Right atrium auricular region (tissue), 2 donors: ENCODE measurements at regions not wholly inside any gene's neighbourhood (a gene's known extent, or its start where the extent isn't known, plus 50 kb on each side); places are given as distances from the start of the nearest gene placed in this dataset.

Experiments
- DNase-seq: peaks from one replicate; pipeline ENCODE4 v3.0.0-alpha.2; 2019; ENCODE audit warnings: low spot score
- H3K27ac ChIP-seq, 2 donors: fragments of 200-600 bp; sonication (generic); 1 replicate in 1 of 2; 2 replicates in 1 of 2; pipeline ENCODE4 v1.5.1; 2016 to 2019
- H3K27me3 ChIP-seq, 2 donors: fragments of 200-600 bp; sonication (generic); one replicate each; pipeline versions ENCODE4 v1.5.1 to v1.6.0; 2017 to 2019
- H3K36me3 ChIP-seq: fragments of 200-600 bp; sonication (generic); one replicate; pipeline ENCODE4 v1.5.1; 2016
- H3K4me1 ChIP-seq, 2 donors: fragments of 200-600 bp; sonication (generic); one replicate each; pipeline versions ENCODE4 v1.5.1 to v1.6.0; 2017 to 2019
- H3K4me3 ChIP-seq, 2 donors: fragments of 200-600 bp; sonication (generic); 1 replicate in 1 of 2; 2 replicates in 1 of 2; pipeline ENCODE4 v1.5.1; 2017 to 2019; ENCODE audit warnings: mild to moderate bottlenecking in 1 of 2, moderate library complexity in 1 of 2
- H3K9me3 ChIP-seq, 2 donors: fragments of 200-600 bp; sonication (generic); one replicate each; pipeline ENCODE4 v1.5.1; 2019
- TF ChIP-seq, protein P1 (sequence below), 2 donors: fragments of 200-600 bp; sonication (generic); IDR thresholded peaks; one replicate each; pipeline ENCODE4 v1.5.1; 2019; ENCODE audit warnings: antibody characterized with exemption in 2 of 2

GRCh38 chr2:200752332-200752731 is 59.4 kb upstream of the BZW1 start:
- no peak overlapping the region for H3K27ac ChIP-seq
- TF ChIP-seq, protein P1, sequence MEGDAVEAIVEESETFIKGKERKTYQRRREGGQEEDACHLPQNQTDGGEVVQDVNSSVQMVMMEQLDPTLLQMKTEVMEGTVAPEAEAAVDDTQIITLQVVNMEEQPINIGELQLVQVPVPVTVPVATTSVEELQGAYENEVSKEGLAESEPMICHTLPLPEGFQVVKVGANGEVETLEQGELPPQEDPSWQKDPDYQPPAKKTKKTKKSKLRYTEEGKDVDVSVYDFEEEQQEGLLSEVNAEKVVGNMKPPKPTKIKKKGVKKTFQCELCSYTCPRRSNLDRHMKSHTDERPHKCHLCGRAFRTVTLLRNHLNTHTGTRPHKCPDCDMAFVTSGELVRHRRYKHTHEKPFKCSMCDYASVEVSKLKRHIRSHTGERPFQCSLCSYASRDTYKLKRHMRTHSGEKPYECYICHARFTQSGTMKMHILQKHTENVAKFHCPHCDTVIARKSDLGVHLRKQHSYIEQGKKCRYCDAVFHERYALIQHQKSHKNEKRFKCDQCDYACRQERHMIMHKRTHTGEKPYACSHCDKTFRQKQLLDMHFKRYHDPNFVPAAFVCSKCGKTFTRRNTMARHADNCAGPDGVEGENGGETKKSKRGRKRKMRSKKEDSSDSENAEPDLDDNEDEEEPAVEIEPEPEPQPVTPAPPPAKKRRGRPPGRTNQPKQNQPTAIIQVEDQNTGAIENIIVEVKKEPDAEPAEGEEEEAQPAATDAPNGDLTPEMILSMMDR (IDR thresholded peaks at IDR 0.05), result no peak
- no peak overlapping the region for H3K4me3 ChIP-seq
- H3K9me3 ChIP-seq, result no peaks in the 10 kb centered on the region
- peak; percentile 13 for DNase-seq
- no peaks in the 10 kb centered on the region for H3K36me3 ChIP-seq
- H3K4me1 ChIP-seq, result no peaks in the 10 kb centered on the region
- no peaks in the 10 kb centered on the region for H3K27me3 ChIP-seq

- Histone ChIP-seq H3K9me3 (no peaks in the 10 kb centered on the region), H3K4me3 (no peak overlapping the region), H3K36me3 (no peaks in the 10 kb centered on the region), H3K4me1 (no peaks in the 10 kb centered on the region), H3K27me3 (no peaks in the 10 kb centered on the region), H3K27ac (no peak overlapping the region)
- DNase-seq, result no peak
- TF ChIP-seq, protein P1 (IDR thresholded peaks at IDR 0.05), result no peak
Observed at GRCh38 chr2:200752835-200753234, 58.9 kb upstream of the BZW1 start.

DNA sequence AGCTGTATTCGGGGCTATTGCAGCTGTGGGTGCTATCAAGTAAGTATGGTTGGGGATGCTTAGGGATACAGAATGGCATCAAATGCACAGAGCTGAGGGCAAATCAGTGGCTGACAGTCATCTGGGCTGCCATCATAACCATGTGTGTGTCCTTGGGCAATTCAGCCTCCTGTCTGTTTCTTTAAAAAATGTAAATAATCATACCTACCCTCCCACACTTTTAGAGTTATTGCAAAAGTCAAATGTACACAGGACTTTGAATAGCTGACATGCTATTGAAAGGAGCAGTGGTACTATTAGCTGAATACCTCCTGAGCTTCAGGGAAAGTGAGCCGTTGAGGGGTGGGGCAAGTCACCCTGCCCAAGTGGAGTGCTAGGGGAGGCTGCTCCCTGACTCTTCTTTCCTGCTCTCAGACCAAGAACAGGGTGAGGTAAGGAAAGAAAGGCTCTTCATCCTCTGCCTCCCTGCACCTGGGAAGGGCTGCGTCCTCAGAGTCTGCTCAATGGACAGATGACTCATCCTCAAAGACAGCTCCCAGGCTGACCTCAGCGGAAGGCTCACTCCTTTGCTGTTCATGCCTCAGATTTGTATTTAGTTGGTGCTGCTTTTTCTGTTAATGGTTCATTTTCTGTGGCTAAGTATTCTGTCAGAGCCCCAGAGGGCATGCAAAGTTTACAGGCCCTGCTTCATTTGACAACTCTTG is 54.9 kb upstream of the BZW1 start:
- Histone ChIP-seq H3K4me1 (no peaks in the 10 kb centered on the region), H3K36me3 (no peaks in the 10 kb centered on the region), H3K9me3 (no peaks in the 10 kb centered on the region), H3K27ac (no peak overlapping the region), H3K4me3 (no peak overlapping the region), H3K27me3 (no peaks in the 10 kb centered on the region)
- DNase-seq, result no peak
- TF ChIP-seq, protein P1 (IDR thresholded peaks at IDR 0.05), result no peak

GRCh38 chr2:200757399-200757798 is 54.3 kb upstream of the BZW1 start:
- TF ChIP-seq, protein P1 (IDR thresholded peaks at IDR 0.05), result no peak
- no peaks in the 10 kb centered on the region for H3K9me3 ChIP-seq
- no peaks in the 10 kb centered on the region for H3K27me3 ChIP-seq
- no peaks in the 10 kb centered on the region for H3K4me1 ChIP-seq
- H3K36me3 ChIP-seq, result no peaks in the 10 kb centered on the region
- H3K27ac ChIP-seq, result no peak overlapping the region
- no peak for DNase-seq
- H3K4me3 ChIP-seq, result no peak overlapping the region

- Histone ChIP-seq H3K9me3 (no peaks in the 10 kb centered on the region), H3K36me3 (no peaks in the 10 kb centered on the region), H3K4me3 (no peak overlapping the region), H3K4me1 (no peaks in the 10 kb centered on the region), H3K27ac (no peak overlapping the region), H3K27me3 (no peaks in the 10 kb centered on the region)
- DNase-seq, result peak; percentile 32
- TF ChIP-seq, protein P1 (IDR thresholded peaks at IDR 0.05), result no peak
Observed at GRCh38 chr2:200758341-200758740, 53.4 kb upstream of the BZW1 start.

GRCh38 chr2:200761266-200761665 is 50.4 kb upstream of the BZW1 start:
- no peak overlapping the region for H3K27ac ChIP-seq
- TF ChIP-seq, protein P1 (IDR thresholded peaks at IDR 0.05), result no peak
- H3K36me3 ChIP-seq, result no peaks in the 10 kb centered on the region
- no peak for DNase-seq
- peaks cover 0 to 8% of the 10 kb centered on the region in 2 donors for H3K4me1 ChIP-seq
- H3K4me3 ChIP-seq, result no peak overlapping the region
- no peaks in the 10 kb centered on the region for H3K9me3 ChIP-seq
- no peaks in the 10 kb centered on the region for H3K27me3 ChIP-seq
